Pancreas (tissue), 10 donors: ENCODE measurements at regions not wholly inside any gene's neighbourhood (a gene's known extent, or its start where the extent isn't known, plus 50 kb on each side); places are given as distances from the start of the nearest gene placed in this dataset.

Experiments
- ATAC-seq, 4 donors: fragments of 200-7000 bp; cut with Tn5 transposase; one replicate each; pipeline versions ENCODE4 v1.8.0 to v1.9.1; 2020; ENCODE audit warnings: mild to moderate bottlenecking in 4 of 4, moderate library complexity in 4 of 4
- DNase-seq, 6 donors: peaks; one replicate each; pipeline ENCODE4 v3.0.0-alpha.2; 2020
- FAIRE-seq: peaks from 2 replicates; lab custom pipeline; 2012; peaks lifted over from hg19 to GRCh38; lab: Jason Lieb, UNC
- H3K27ac ChIP-seq, 4 donors: fragments of 200-600 bp; sonication (generic); 1 replicate in 3 of 4; 2 replicates in 1 of 4; pipeline versions ENCODE4 v1.5.0 to v1.8.0; 2020
- H3K27me3 ChIP-seq, 4 donors: fragments of 200-600 bp; one replicate each; pipeline ENCODE4 v1.8.0; 2021
- H3K36me3 ChIP-seq, 3 donors: fragments of 200-600 bp; sonication (generic) in 1 of 3; one replicate each; pipeline versions ENCODE4 v1.5.0 to v1.8.0; 2020 to 2021
- H3K4me1 ChIP-seq, 3 donors: fragments of 200-600 bp; one replicate each; pipeline ENCODE4 v1.8.0; 2021
- H3K4me3 ChIP-seq, 4 donors: fragments of 200-600 bp; sonication (generic) in 2 of 4; one replicate each; pipeline versions ENCODE4 v1.5.0 to v1.8.0; 2020 to 2021
- H3K9me3 ChIP-seq, 4 donors: fragments of 200-600 bp; one replicate each; pipeline ENCODE4 v1.8.0; 2021
- CTCF ChIP-seq, 4 donors: fragments of 200-600 bp; sonication (generic) in 3 of 4; IDR thresholded peaks; one replicate each; pipeline versions ENCODE4 v1.5.0 to v1.8.0; 2021; ENCODE audit warnings: antibody characterized with exemption in 4 of 4
- WGBS, 2 donors: extraction: QIAGEN DNeasy Blood & Tissue Kit; methylation state at CpG; one replicate each; pipeline ENCODE4 v1.1.7; 2013; 5-methylcytosine and 5-hydroxymethylcytosine counted together
- intact Hi-C, 3 donors: fragments of 100-400 bp; cut with DNase I; formaldehyde crosslinking; loops; one replicate each; pipeline versions ENCODE4 v1.11.1 to v1.14.2; 2022
- donor health status: healthy with polysubstance abuse.
- donor health status: DM: no; HTN: no; CAD: no; lungs with moderate emphysema.
- donor health status: DM: no; HTN: no; CAD: no.
- donor health status: control.
- donor health status: control.
- donor health status: Bipolar disorder and iron deficiency.
- donor health status: DM: yes; HTN: yes; CAD: no.
- donor health status: DM: no; HTN: no; CAD: no.
- donor health status: DM: no; HTN: no; CAD: no.
- donor health status: DM: yes; HTN: yes; CAD: no.

GRCh38 chr18:38654946-38655345 is 1089.3 kb upstream of the CELF4 start:
- WGBS, 2 donors, result 53 to 70% methylated on average over 8 of the region's 8 CpGs
- H3K27me3 ChIP-seq, result no peaks in the 10 kb centered on the region
- no peak for FAIRE-seq
- no peak overlapping the region for H3K4me3 ChIP-seq
- H3K36me3 ChIP-seq, result no peaks in the 10 kb centered on the region
- no peak for TF ChIP-seq CTCF (IDR thresholded peaks at IDR 0.05)
- H3K27ac ChIP-seq, result no peak overlapping the region
- H3K9me3 ChIP-seq, result no peaks in the 10 kb centered on the region
- DNase-seq, result no peak
- intact Hi-C loops, result no loop called here
- ATAC-seq, result no peak
- no peaks in the 10 kb centered on the region for H3K4me1 ChIP-seq

GRCh38 chr18:38651736-38652135 is 1086.1 kb upstream of the CELF4 start:
- H3K4me3 ChIP-seq, result no peak overlapping the region
- H3K27me3 ChIP-seq, result no peaks in the 10 kb centered on the region
- no peaks in the 10 kb centered on the region for H3K36me3 ChIP-seq
- 69 to 73% methylated on average over 4 of the region's 4 CpGs for WGBS, 2 donors
- no peak for FAIRE-seq
- intact Hi-C loops, result no loop called here
- no peak overlapping the region for H3K27ac ChIP-seq
- DNase-seq, result no peak
- TF ChIP-seq CTCF (IDR thresholded peaks at IDR 0.05), result no peak
- no peak for ATAC-seq
- H3K4me1 ChIP-seq, result no peaks in the 10 kb centered on the region
- H3K9me3 ChIP-seq, result no peaks in the 10 kb centered on the region

GRCh38 chr18:38648179-38648578 is 1082.6 kb upstream of the CELF4 start:
- Histone ChIP-seq H3K27ac (no peak overlapping the region), H3K4me1 (no peaks in the 10 kb centered on the region), H3K4me3 (no peak overlapping the region), H3K27me3 (no peaks in the 10 kb centered on the region), H3K36me3 (no peaks in the 10 kb centered on the region), H3K9me3 (no peaks in the 10 kb centered on the region)
- ATAC-seq (no peak), FAIRE-seq (no peak), DNase-seq (no peak)
- no peak for TF ChIP-seq CTCF (IDR thresholded peaks at IDR 0.05)
- intact Hi-C loops, result no loop called here
- 34 to 50% methylated on average over 1 of the region's 1 CpG for WGBS, 2 donors

- intact Hi-C loops, result no loop called here
- H3K4me1 ChIP-seq, result no peaks in the 10 kb centered on the region
- H3K36me3 ChIP-seq, result no peaks in the 10 kb centered on the region
- TF ChIP-seq CTCF (IDR thresholded peaks at IDR 0.05), result no peak
- no peak for FAIRE-seq
- no peaks in the 10 kb centered on the region for H3K9me3 ChIP-seq
- DNase-seq, result no peak
- H3K27me3 ChIP-seq, result no peaks in the 10 kb centered on the region
- no peak for ATAC-seq
- no peak overlapping the region for H3K4me3 ChIP-seq
- no peak overlapping the region for H3K27ac ChIP-seq
Measured at GRCh38 chr18:38646296-38646695, 1080.7 kb upstream of the CELF4 start.

- Histone ChIP-seq H3K4me3 (no peak overlapping the region), H3K36me3 (no peaks in the 10 kb centered on the region), H3K27ac (no peak overlapping the region), H3K27me3 (no peaks in the 10 kb centered on the region), H3K9me3 (no peaks in the 10 kb centered on the region), H3K4me1 (no peaks in the 10 kb centered on the region)
- FAIRE-seq, result no peak
- DNase-seq, result no peak
- intact Hi-C loops, result no loop called here
- TF ChIP-seq CTCF (IDR thresholded peaks at IDR 0.05), result no peak
- no peak for ATAC-seq
- 46 to 59% methylated on average over 4 of the region's 4 CpGs for WGBS, 2 donors
Measured at GRCh38 chr18:38644875-38645641, 1079.5 kb upstream of the CELF4 start.
